Stimulated activated CD8-positive, alpha-beta memory T cell treated with anti-CD3 and anti-CD28 coated beads, Interleukin-7, amount 100 ng/mL, for 1 hour (primary cell): ENCODE measurements at regions not wholly inside any gene's neighbourhood (a gene's known extent, or its start where the extent isn't known, plus 50 kb on each side); places are given as distances from the start of the nearest gene placed in this dataset.

ENCODE experiments used
- DNase-seq, 2 donors: peaks; one replicate each; pipeline ENCODE4 v3.0.0-alpha.2; 2020; ENCODE audit warnings: low read depth in 2 of 2

DNA sequence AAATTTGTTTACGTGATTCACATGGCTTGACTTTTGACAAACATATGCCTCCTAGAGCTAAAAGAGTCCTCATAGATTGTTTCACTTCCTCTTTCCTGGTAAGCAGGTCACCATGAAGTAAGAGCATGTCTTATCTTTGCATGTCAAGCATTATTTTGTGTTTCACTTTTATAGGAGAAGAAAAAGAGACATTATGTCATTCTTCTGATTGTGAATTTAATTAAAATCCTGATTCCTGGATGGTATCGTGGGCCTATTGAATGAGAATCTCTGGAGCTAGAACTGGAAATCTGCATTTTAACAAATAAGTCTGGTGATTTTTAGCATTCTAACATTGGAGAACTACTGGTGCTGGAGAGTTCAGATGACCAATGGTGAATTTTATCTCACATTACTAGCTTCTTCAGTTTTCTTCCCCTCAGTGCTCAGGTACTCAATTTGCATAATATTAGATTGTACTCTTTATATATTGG is 218.6 kb upstream of the ATP2B1 start:
- DNase-seq = no peak

DNA sequence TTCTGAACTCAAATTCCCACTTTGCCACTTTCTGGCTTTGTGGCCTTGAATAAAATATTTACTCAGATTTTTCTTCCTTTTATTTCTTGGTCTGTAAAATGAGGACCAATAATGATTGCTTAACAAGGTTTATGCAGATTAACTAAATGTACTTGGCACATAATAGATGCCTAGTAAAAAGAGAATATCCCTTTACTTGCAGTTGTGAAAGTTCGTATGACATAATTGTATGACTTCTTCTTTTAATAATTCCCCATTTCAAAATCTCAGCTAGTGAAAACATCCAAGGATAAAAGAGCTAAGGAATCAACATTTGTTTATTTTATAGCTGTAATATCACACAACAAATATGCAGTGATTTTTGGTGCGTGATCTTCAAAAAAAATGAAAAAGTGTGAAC is 215.6 kb upstream of the ATP2B1 start:
- DNase-seq = no peak

DNA sequence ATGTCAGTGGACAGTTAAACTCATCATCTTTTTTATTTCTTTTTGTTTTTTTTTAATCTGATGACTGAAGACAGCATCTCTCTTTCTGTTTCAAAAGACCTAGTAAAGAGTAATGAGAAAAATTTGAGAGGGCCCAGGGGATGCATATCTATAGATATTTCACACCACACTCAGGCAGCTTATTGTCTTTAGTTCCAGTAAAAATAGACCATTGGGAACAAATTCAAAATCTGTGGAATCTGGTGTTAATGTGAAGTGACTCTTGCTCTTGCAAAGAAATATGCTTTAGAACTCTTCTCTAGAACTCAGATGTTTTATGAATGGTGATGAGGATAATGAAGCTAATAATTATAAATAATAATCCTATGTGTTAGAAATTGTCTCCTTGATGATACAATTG is 214.5 kb upstream of the ATP2B1 start:
- DNase-seq = no peak

DNA sequence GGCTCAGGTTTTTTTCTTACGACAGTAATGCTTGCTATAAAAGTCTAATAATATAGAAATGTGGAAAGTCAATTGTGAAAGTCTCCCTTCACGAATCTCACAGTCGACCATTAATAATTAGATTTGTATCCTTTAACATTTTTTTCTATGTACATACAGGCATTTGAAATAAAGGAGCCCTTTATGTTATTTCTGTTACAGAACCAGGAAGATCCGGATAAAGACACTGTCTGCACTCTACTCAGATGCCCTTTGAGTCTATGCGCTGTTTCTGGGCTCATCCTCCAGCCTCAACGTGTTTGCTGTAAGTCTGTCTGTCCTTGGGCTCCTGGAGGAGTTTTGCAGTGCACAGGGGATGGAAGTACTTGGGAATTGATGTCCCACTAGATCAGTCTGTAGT is 212.2 kb upstream of the ATP2B1 start:
- DNase-seq = no peak

GRCh38 chr12:89919241-89919906 is 210.7 kb upstream of the ATP2B1 start:
- DNase-seq = no peak

DNA sequence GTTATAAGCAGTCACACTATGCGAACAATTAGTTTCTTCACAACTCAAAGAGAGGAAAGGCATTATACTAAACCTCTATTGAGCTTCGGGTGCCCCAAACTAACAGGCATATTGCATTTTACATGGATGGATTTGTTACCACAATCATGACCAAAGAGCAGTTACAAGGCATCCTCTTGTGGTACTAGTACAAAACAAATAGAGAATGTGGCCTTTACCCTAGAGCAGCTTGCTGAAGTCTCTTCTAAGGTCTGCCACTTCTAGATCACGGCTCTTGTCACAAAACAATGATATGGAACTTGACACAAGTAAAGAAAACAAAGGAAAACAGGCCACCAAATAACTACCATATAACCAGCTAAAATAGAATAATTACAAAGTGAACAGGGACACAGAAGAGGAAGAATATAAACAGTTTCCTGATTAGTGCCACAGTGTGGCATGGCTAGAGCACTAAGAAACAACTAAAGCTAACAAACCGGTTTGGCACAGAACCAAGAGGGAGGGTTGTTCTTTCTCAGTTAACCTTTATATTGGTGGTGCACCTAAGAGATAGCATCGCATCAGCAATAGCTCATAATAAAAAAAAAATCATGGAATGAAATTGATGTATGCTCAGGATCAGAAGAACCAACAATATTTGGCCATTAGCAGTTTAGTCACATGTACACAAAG is 209.7 kb upstream of the ATP2B1 start:
- no peak for DNase-seq

DNA sequence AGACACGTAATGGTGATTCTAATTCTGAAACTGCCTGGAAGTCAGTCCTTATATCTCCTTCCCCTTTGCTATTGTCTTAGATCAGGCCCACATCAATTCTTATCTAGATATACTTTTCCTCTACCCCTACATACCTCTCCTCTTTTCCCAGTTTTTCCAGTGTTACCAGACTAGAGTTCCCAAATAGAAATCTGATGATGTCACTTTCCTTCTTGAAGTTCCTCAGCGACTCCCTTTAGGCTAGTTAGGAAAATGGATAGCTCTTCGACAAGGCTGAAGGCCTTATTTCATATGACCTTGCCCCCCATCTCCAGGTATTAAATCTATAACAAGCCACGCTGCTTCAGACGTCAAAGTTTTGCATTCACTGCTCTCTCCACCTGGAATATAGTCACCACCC is 201.1 kb upstream of the ATP2B1 start:
- no peak for DNase-seq

GRCh38 chr12:89907659-89908058 is 199.0 kb upstream of the ATP2B1 start:
- no peak for DNase-seq

- DNase-seq = no peak
These were observed 198.2 kb upstream of the ATP2B1 start for GRCh38 chr12:89906824-89907223.

- no peak for DNase-seq
These were observed 197.5 kb upstream of the ATP2B1 start for GRCh38 chr12:89906178-89906577.

GRCh38 chr12:89901906-89902642 is 193.4 kb upstream of the ATP2B1 start:
- DNase-seq = no peak

- no peak for DNase-seq
These were observed 192.7 kb upstream of the ATP2B1 start for GRCh38 chr12:89901319-89901718.

GRCh38 chr12:89899651-89900050 is 191.0 kb upstream of the ATP2B1 start:
- no peak for DNase-seq

DNA sequence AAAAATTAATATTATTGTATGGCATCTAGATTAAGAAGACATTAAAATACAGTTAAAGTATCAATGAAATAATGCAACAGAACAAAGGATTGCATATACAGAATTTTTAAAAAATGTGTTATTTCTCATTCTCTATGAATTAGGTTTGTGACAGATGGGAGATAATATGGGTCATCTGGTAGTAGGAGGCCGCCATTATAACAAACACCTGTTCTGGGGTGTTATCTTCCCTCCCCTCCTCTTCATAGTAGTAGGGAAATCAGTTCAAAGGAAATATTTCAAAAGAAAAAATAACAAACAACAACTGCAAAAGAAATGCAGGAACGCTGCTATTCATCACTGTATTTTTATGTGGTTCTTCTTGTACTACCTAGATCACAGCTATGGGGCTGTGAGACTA is 187.0 kb upstream of the ATP2B1 start:
- DNase-seq = no peak

DNA sequence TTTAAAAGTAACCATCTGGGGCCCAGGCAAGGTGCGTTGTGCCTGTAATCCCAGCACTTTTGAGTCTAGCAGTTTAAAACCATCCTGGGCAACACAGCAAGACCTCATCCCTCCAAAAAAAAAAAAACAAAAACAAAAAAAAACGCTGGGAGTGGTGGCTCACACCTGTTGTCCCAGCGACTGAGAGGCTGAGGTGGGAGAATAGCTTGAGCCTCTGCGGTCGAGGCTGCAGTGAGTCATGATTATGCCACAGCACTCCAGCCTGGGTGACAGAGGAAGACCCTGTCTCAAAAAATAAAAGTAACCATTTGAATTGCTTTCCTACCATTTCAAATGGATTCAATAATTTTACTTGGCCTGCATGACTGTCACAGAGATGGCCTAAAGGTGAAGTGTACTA is 186.5 kb upstream of the ATP2B1 start:
- no peak for DNase-seq

GRCh38 chr12:89893972-89894706 is 185.5 kb upstream of the ATP2B1 start:
- no peak for DNase-seq

- DNase-seq = no peak
These were observed 183.8 kb upstream of the ATP2B1 start for GRCh38 chr12:89892436-89892835.

GRCh38 chr12:89891933-89892332 is 183.3 kb upstream of the ATP2B1 start:
- no peak for DNase-seq

DNA sequence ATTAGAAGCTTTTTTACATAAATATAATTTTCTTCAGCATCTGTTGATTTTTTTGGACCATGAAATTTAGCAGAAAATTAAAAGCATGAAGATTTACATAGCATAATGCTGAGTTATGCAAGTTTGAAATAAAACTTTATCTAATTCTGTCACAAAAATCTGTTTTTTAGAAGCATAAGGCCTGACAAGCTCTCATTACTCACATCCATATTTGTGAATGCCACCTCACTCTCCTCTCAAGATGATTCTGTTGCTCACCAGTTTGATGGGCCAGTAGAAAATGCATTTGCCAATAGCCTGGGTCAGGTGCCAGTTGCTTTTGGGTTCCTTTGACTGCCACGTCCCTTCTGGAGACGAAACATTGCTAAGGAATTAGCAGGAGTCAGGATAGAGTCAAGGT is 181.5 kb upstream of the ATP2B1 start:
- DNase-seq = no peak

DNA sequence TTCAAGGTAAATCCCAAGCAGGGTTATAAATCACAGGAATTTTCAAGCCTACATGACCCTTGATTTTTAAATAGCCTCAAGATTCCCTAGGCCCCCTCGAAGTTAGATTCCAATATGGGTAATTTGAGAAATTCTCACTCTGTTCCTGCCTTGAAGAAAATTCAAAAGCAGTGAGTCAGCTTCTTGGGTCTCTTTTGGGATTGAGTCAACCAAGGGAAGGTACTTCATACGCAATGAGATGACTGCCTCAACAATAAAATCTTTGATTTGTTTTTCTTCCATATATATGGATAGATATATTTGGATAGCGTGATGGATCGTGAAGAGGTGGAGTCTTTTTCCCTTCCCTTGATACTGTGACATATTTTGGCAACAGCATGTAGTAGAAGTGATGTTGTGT is 180.4 kb upstream of the ATP2B1 start:
- DNase-seq = no peak

DNA sequence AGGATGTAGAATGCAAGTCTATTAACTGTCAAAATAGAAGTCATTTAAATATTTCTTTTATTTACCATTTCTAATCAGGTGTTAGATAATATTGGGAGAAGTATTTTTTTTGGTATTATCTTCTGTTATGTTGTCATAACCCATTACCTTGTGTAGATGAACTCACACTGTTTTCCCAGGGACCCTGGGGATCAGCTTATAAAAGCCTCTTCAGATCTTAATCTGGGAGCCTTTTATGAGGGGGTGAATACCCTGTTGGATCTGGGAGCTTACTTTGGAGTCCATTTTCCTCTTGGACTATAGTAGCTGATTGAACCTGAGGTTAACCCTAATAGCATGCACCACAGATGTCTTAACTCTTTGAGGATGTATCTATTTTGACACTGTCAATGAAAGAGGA is 176.3 kb upstream of the ATP2B1 start:
- no peak for DNase-seq

DNA sequence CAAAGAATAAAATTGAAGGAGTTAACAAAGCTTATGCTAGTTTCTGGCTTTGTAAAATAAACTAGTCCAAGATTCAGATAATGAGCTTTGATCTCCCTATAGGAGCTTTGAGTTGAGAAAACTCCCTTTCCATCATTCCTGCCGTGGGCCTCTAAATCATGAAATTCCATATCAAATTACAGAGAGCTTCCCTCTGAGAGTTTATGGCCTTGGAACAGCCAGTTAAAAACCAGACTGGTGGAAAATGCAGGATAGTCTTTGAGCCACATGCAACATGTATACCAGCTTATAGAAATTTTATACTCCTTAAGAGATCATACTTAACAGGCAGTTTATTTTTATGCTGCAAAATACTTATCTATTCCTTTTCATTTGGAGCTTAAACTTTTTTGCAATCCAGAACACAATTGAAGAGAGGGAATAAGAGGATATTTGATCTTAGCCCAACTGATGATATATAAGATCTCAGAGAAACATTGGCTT is 175.8 kb upstream of the ATP2B1 start:
- DNase-seq = no peak
